ENCODE measurements at regions not wholly inside any gene's neighbourhood (a gene's known extent, or its start where the extent isn't known, plus 50 kb on each side); places are given as distances from the start of the nearest gene placed in this dataset.

GRCh38 chr5:104189031-104189430 lies 626.4 kb upstream of the NUDT12 start:
- no peak for DNase-seq (ENCODE audit: low spot score)

- no peak for DNase-seq (ENCODE audit: low spot score)
Measured at GRCh38 chr5:104187656-104188055, 625.1 kb upstream of the NUDT12 start.

GRCh38 chr5:104186510-104186909 lies 623.9 kb upstream of the NUDT12 start:
- no peak for DNase-seq (ENCODE audit: low spot score)

GRCh38 chr5:104186100-104186499 lies 623.5 kb upstream of the NUDT12 start:
- no peak for DNase-seq (ENCODE audit: low spot score)

GRCh38 chr5:104184264-104184663 lies 621.7 kb upstream of the NUDT12 start:
- no peak for DNase-seq (ENCODE audit: low spot score)

- peak; percentile 75 for DNase-seq (ENCODE audit: low spot score)
Measured at GRCh38 chr5:104178829-104179456, 616.4 kb upstream of the NUDT12 start.

- DNase-seq (ENCODE audit: low spot score), result no peak
Measured at GRCh38 chr5:104178066-104178465, 615.5 kb upstream of the NUDT12 start.

GRCh38 chr5:104177651-104178050 lies 615.1 kb upstream of the NUDT12 start:
- DNase-seq (ENCODE audit: low spot score), result no peak

- DNase-seq (ENCODE audit: low spot score), result no peak
Measured at GRCh38 chr5:104172976-104173375, 610.4 kb upstream of the NUDT12 start.

GRCh38 chr5:104171958-104172690 lies 609.5 kb upstream of the NUDT12 start:
- DNase-seq (ENCODE audit: low spot score), result no peak

GRCh38 chr5:104170926-104171325 lies 608.3 kb upstream of the NUDT12 start:
- DNase-seq (ENCODE audit: low spot score), result no peak

- DNase-seq (ENCODE audit: low spot score), result no peak
Measured at GRCh38 chr5:104146652-104147051, 584.1 kb upstream of the NUDT12 start.

- no peak for DNase-seq (ENCODE audit: low spot score)
Measured at GRCh38 chr5:104139840-104140239, 577.3 kb upstream of the NUDT12 start.

- no peak for DNase-seq (ENCODE audit: low spot score)
Measured at GRCh38 chr5:104130320-104130719, 567.7 kb upstream of the NUDT12 start.

- no peak for DNase-seq (ENCODE audit: low spot score)
Measured at GRCh38 chr5:104128348-104128747, 565.8 kb upstream of the NUDT12 start.

- DNase-seq (ENCODE audit: low spot score), result no peak
Measured at GRCh38 chr5:104126980-104127379, 564.4 kb upstream of the NUDT12 start.

- no peak for DNase-seq (ENCODE audit: low spot score)
Measured at GRCh38 chr5:104119529-104119928, 556.9 kb upstream of the NUDT12 start.

GRCh38 chr5:104111632-104112031 lies 549.0 kb upstream of the NUDT12 start:
- DNase-seq (ENCODE audit: low spot score), result no peak

- no peak for DNase-seq (ENCODE audit: low spot score)
Measured at GRCh38 chr5:104096451-104096850, 533.9 kb upstream of the NUDT12 start.

- no peak for DNase-seq (ENCODE audit: low spot score)
Measured at GRCh38 chr5:104095527-104095926, 532.9 kb upstream of the NUDT12 start.

- DNase-seq (ENCODE audit: low spot score), result no peak
Measured at GRCh38 chr5:104088876-104089778, 526.5 kb upstream of the NUDT12 start.

- no peak for DNase-seq (ENCODE audit: low spot score)
Measured at GRCh38 chr5:104084896-104085295, 522.3 kb upstream of the NUDT12 start.

- no peak for DNase-seq (ENCODE audit: low spot score)
Measured at GRCh38 chr5:104082754-104083153, 520.2 kb upstream of the NUDT12 start.
